ENCODE measurements at regions not wholly inside any gene's neighbourhood (a gene's known extent, or its start where the extent isn't known, plus 50 kb on each side); places are given as distances from the start of the nearest gene placed in this dataset.

DNA sequence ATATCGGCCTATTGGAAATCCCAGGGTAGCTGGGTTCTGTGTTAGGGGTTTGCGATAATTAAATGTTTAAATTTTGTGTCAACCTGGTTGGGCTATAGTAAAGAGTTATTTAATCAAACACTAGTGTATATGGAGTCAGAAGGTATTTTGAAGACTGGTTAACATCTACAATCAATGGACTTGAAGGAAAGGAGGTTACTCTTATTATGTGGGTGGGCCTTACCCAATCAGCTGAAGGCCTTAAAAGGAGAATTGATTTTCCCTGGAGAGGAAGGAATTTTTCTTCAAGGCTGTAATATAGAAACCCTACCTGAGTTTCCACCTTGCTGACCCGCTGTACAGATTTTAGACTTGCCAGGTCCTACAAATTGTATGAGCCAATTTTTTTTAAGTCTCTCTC is 411.4 kb downstream of the IRX1 start:
- Histone ChIP-seq H3K27me3 (no peaks in the 10 kb centered on the region), H3K27ac (no peak overlapping the region), H3K4me3 (no peak overlapping the region), H3K9me3 (no peaks in the 10 kb centered on the region), H3K4me1 (ENCODE audit: insufficient read depth) (no peaks in the 10 kb centered on the region), H3K36me3 (no peaks in the 10 kb centered on the region)
- WGBS, 3 donors: 94 to 98% (median 97%) methylated on average over 3 of the region's 3 CpGs
- no peak for DNase-seq
- intact Hi-C loops (cut with DNase I): no loop called here
- TF ChIP-seq POLR2A (IDR thresholded peaks at IDR 0.05) (no peak), EP300 (IDR thresholded peaks at IDR 0.05) (no peak)
- TF ChIP-seq, protein P1, sequence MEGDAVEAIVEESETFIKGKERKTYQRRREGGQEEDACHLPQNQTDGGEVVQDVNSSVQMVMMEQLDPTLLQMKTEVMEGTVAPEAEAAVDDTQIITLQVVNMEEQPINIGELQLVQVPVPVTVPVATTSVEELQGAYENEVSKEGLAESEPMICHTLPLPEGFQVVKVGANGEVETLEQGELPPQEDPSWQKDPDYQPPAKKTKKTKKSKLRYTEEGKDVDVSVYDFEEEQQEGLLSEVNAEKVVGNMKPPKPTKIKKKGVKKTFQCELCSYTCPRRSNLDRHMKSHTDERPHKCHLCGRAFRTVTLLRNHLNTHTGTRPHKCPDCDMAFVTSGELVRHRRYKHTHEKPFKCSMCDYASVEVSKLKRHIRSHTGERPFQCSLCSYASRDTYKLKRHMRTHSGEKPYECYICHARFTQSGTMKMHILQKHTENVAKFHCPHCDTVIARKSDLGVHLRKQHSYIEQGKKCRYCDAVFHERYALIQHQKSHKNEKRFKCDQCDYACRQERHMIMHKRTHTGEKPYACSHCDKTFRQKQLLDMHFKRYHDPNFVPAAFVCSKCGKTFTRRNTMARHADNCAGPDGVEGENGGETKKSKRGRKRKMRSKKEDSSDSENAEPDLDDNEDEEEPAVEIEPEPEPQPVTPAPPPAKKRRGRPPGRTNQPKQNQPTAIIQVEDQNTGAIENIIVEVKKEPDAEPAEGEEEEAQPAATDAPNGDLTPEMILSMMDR (IDR thresholded peaks at IDR 0.05): no peak

DNA sequence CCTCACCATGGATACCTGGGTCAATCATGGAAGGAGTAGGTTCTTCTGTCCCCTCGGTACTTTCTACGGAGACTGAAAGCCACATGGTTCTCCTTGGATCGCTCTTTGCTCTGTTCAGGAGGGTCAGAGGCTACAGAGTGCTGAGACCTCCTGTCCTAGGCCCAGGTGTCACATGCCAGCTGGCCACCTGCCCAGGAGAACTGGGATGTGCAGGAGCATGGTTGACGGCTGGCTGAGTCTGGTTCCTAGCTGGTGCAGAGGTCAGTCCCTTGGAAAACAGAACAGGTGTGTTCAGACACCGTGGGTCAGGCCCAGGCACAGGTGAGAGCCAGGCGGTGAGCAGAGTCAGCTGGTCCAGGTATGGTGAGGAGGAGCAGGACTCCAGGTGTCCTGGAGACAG is 416.3 kb downstream of the IRX1 start:
- no peaks in the 10 kb centered on the region for H3K4me1 ChIP-seq (ENCODE audit: insufficient read depth)
- no peaks in the 10 kb centered on the region for H3K36me3 ChIP-seq
- no peaks in the 10 kb centered on the region for H3K9me3 ChIP-seq
- DNase-seq: no peak
- WGBS, 3 donors: 73 to 90% (median 77%) methylated on average over 5 to 6 of the region's 6 CpGs
- no peak overlapping the region for H3K4me3 ChIP-seq
- intact Hi-C loops (cut with DNase I): no loop called here
- no peak overlapping the region for H3K27ac ChIP-seq
- no peaks in the 10 kb centered on the region for H3K27me3 ChIP-seq
- TF ChIP-seq POLR2A (IDR thresholded peaks at IDR 0.05) (no peak), EP300 (IDR thresholded peaks at IDR 0.05) (no peak)

DNA sequence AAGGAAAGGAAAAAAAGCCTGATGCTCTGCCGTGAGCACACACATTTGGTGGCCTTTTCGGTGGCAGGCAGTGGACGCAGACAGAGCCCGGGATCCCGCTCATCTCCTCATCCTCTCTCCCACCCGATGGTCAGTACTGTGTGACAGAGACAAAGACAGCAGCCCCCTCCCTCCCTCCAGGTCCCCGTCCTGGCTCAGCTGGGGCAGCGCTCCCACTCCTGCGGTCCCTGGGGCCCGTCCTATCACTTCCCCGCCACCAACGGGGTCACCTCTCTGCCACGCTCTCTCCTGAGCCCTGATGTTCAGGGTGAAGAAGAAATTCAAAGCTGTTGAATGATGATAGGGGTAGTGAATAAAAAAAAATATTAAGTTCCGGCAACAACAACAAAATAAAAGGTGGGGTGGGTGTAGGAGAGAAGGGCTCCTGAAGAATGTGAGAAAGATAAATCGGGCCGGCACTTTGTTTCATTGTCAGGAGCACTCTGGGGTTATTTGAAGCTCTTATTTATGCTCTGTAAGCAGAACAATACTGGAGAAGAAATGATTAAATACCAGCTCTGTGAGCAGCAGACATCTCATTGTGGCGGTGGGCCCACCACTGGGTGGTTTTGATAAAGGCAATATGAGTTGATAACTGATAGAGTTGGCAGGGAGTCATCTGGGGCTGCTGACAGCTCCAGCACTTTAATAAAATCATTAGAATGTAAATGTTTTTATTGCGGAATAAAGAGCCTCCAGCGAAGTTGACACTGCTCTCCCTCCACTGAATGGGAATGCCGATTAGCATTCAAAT is 417.7 kb downstream of the IRX1 start:
- TF ChIP-seq, protein P1 (IDR thresholded peaks at IDR 0.05): no peak
- no peak for TF ChIP-seq EP300 (IDR thresholded peaks at IDR 0.05)
- no peak for TF ChIP-seq POLR2A (IDR thresholded peaks at IDR 0.05)
- Histone ChIP-seq H3K9me3 (no peaks in the 10 kb centered on the region), H3K4me3 (no peak overlapping the region), H3K27me3 (no peaks in the 10 kb centered on the region), H3K36me3 (no peaks in the 10 kb centered on the region), H3K4me1 (ENCODE audit: insufficient read depth) (no peaks in the 10 kb centered on the region), H3K27ac (no peak overlapping the region)
- intact Hi-C loops (cut with DNase I): no loop called here
- WGBS, 3 donors: 48 to 65% (median 51%) methylated on average over 20 of the region's 20 CpGs
- DNase-seq: no peak

DNA sequence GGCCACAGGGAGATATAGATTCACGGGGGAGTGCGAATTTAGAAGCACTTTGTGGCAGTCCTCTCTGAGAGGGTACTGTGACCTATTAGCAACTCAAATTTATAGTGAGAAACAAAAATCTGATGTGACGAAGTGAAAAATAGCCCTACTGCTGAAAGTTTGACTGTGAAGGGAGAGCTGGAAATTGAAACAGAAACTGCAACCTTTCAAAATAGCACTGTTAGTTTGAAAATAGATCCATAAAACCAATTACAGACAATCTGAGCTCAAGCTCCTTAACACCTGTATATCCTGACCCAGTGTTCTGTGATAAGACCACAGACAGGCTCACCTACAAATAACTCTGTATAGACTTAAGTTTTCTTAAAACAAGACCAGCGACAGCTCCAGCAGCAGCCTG is 420.1 kb downstream of the IRX1 start:
- Histone ChIP-seq H3K36me3 (no peaks in the 10 kb centered on the region), H3K4me3 (no peak overlapping the region), H3K9me3 (no peaks in the 10 kb centered on the region), H3K27me3 (no peaks in the 10 kb centered on the region), H3K4me1 (ENCODE audit: insufficient read depth) (no peaks in the 10 kb centered on the region), H3K27ac (no peak overlapping the region)
- TF ChIP-seq POLR2A (IDR thresholded peaks at IDR 0.05) (no peak), EP300 (IDR thresholded peaks at IDR 0.05) (no peak)
- TF ChIP-seq, protein P1 (IDR thresholded peaks at IDR 0.05): no peak
- DNase-seq: no peak
- 57 to 66% (median 61%) methylated on average over 4 of the region's 4 CpGs for WGBS, 3 donors
- intact Hi-C loops (cut with DNase I): no loop called here

DNA sequence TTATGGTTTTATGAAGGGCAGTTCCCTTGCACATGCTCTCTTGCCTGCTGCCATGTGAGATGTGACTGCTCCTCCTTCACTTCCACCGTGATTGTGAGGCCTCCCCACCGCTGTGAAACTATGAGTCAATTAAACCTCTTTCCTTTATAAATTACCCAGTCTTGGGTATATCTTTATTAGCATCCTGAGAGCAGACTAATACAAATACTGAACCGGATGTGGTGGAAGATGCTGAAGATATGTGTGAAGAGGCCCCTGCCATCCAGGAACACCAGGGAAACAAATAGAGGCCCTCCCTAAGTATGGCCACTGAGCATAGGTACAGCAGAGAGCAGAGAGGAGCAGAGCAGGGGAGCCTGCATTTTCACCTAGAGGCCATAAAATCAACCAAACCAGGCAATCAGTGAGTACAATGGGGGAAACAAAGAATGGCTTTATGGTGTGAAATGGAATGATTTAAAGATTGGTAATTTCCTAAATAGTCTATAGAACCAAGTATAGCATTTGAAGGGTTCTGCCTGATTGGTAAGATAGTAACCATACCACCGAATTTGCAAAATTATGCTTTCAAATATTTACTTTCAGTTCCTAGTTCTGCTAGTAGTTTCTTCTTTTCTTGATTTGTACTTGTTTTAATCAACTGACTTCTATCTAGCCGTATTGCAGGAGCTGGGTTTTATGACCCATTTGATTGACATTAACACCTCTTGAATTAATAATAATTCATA is 421.6 kb downstream of the IRX1 start:
- Histone ChIP-seq H3K4me3 (no peak overlapping the region), H3K27me3 (no peaks in the 10 kb centered on the region), H3K36me3 (no peaks in the 10 kb centered on the region), H3K27ac (no peak overlapping the region), H3K4me1 (ENCODE audit: insufficient read depth) (no peaks in the 10 kb centered on the region), H3K9me3 (no peaks in the 10 kb centered on the region)
- WGBS, 3 donors: 70 to 83% (median 78%) methylated on average over 5 of the region's 5 CpGs
- TF ChIP-seq POLR2A (IDR thresholded peaks at IDR 0.05) (no peak), EP300 (IDR thresholded peaks at IDR 0.05) (no peak)
- TF ChIP-seq, protein P1 (IDR thresholded peaks at IDR 0.05): no peak
- no peak for DNase-seq
- intact Hi-C loops (cut with DNase I): no loop called here

All from ovary (tissue), 7 donors.